HG03342 (cell line): ENCODE measurements at regions not wholly inside any gene's neighbourhood (a gene's known extent, or its start where the extent isn't known, plus 50 kb on each side); places are given as distances from the start of the nearest gene placed in this dataset.
"Not testable (repeated sequence)": the region's sequence is repeated elsewhere in the genome, so short reads cannot be mapped to it uniquely, and the experiment has no call there.

Experiments used
- ATAC-seq: cut with Tn5 transposase; IDR thresholded peaks from one replicate; pipeline ENCODE4 v1.9.1; 2021; ENCODE audit warnings: mild to moderate bottlenecking, moderate library complexity; ENCODE audit not compliant: unreplicated experiment

- ATAC-seq = no peak
Measured at GRCh38 chr2:150371044-150371818, 116.2 kb downstream of the RND3 start.

DNA sequence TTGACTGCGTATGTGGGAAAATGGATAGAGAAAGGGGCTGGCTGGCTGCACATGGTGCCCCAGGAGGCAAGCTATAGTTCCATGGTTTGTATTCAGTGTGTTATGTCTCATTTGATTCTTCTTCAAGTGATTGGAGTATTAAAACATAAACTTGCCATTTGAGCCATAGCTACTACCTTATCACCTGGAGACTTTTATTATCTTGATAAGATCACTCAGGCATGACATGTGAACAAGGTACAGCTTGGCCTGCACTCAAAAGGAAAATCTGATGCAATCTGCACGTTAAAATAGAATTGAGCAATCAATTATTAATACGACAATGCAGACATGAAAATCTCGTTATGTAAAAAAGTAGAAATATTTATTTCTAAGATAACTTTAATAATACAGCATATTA, 116.9 kb downstream of the RND3 start:
- ATAC-seq = no peak

GRCh38 chr2:150369862-150370261, 117.6 kb downstream of the RND3 start:
- ATAC-seq = no peak

DNA sequence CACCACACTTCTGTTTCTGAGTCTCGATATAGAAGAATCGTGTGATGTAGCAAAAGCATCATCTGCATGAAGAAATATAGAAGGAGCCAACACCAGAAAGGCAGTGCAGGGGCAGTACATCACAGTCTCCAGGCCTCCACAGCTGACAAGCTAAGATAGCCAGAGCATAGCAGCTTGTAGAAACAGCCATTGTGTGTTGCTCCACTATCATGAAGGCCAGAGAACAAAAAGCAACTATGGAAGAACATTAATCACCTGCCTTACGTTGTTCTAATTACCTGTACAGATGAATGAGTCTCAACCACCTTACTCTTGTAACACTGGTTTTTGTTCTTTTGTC, 129.0 kb downstream of the RND3 start:
- ATAC-seq = no peak

- ATAC-seq = peak; percentile 94
Measured at GRCh38 chr2:150357770-150358467, 129.5 kb downstream of the RND3 start.

DNA sequence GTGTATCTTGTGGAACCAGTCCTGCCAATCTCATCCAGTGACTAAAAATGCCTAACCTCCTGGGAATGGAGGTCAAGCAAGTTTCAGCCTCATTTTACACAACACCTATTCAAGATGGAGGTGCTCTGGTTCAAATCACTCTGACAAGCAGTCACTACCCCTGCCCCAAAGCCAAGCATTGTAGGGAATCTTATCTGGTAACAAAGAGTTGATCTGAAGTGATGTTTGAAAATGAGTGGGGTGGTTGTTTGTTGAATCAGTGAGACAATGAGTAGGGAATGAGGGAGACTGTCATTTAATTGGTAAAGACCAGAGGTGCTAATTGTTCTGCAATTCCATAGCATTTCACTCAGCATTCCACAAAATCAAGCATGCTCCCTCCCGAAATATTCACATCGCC, 132.0 kb downstream of the RND3 start:
- ATAC-seq = no peak

DNA sequence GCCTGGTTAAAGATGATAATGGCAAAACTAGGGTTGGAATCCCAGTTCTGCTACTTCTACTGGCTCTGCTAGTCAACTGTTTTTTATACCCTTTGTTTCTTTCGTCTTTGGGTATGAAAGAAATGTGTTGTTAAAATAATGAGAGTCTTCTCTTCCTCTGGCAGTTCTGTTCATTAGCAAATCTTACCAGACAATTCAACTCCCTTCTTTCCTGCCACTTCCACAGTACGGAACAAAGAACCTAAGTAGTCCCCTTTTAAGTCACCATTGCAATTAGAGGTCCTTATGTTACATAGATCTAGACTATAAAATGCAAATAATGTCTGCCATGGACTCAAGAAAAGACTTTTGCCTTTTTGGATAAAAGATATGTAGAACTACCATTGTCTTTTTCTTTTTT, 134.1 kb downstream of the RND3 start:
- ATAC-seq = no peak

DNA sequence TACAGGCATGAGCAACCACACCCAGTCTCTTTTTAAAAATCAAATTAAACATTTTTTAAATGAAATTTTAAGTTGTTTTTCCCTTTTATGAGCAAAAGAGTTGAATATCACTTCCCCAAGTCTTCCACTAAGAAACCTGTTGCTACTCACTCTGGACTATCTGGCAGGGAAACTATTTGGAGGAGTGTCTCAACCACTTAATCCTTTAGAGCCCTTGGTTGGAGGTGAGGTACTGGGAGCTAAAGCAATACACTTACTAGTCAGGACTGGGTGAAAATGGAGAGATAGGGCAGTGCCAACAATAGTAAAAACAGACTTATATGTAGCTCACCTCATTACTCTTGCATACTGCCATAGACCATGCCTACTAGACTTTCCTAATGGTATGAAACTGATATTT, 135.5 kb downstream of the RND3 start:
- ATAC-seq = no peak

- ATAC-seq = no peak
Measured at GRCh38 chr2:150350500-150350899, 137.0 kb downstream of the RND3 start.

GRCh38 chr2:150346806-150347205, 140.7 kb downstream of the RND3 start:
- no peak for ATAC-seq

- ATAC-seq = no peak
Measured at GRCh38 chr2:150341982-150342680, 145.3 kb downstream of the RND3 start.

- ATAC-seq = no peak
Measured at GRCh38 chr2:150339951-150340350, 147.5 kb downstream of the RND3 start.

- no peak for ATAC-seq
Measured at GRCh38 chr2:150339282-150339681, 148.2 kb downstream of the RND3 start.

DNA sequence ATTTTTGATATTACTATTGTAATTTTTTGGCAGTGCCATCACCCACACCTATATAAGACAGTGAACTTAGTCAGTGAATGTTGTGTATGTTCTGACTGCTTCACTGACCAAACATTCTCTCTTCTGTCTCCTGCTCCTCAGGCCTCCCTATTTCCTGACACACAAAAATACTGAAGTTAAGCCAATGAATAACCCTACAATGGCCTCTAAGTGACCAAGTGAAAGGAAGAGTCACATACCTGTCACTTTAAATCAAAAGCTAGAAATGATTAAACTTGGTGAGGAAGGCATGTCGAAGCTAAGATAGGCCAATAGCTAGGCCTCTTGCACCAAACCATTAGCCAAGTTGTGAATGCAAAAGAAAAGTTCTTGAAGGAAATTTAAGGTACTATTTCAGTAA, 151.9 kb downstream of the RND3 start:
- no peak for ATAC-seq

- ATAC-seq = no peak
Measured at GRCh38 chr2:150332383-150332782, 155.1 kb downstream of the RND3 start.

DNA sequence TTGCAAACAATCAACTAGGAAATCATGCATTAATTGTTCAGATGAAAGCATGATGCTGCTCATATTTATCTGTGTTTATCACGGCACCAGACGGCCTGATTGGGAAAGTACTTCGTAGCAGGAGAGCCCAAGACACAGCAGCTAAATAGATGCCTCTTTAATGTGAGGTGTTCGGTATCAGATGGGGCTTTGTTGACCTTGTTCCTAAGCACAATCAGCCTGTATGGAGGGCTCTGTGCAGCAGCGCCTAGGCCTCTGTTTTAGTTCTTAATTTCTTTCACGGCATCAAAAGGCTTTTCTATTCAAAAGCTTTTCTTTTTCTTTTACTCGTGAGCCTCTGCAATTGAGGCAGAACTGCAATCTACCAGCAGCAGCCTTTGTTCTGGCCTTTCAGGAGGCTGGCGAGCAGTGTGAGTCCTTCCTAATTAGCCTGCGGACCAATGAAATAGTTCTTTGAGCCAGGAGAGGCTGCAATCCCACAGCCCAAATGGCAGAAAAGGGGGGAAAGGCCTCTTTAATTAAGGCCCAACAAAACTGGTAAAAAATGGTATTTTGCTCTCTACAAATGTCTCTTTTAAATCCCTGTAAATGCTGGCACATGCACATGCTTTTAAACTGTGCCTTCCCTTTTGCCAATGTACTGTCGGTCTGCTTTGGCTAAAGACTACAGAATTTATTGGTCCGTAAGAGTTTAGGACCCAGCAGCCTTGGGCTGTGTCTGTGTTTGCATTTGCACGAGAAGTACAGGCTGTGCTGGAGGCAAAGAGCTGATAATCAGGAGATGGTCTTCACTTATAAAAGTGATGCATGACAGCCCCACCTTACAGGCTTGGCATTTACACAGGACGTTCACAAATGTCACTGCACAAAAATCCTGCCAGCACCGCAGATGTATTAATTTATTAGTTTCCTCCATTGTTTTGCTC, 159.6 kb downstream of the RND3 start:
- no peak for ATAC-seq

DNA sequence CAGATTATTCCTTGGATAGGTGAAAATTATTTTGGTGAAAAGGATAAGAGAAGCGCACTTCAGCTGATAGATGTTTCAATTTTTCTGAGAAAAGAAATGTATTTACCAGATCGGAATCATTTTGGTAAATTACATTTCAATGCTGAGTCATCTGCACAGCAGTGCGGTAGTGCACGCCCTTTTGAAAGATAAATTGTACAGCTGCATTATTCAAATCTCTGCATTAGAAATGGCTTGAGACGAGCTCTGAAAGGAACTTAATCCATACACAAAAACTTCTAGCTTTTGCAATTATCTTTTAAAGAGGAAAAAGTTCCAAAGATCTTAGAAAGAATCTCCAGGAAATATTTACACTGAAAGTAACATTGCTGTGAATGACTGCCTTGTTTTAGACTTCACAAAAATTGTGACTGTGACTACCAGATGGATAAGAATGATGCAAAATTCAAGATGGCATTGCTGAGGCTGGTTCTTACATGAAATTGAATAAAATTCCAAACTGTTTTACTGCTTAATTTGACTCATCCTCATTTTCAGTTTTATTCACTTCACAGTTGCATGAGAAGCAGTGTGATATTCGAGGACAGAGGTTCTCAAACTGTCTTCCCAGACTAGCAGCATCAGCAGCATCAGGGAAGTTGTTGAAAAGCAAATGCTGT, 161.7 kb downstream of the RND3 start:
- ATAC-seq = no peak

DNA sequence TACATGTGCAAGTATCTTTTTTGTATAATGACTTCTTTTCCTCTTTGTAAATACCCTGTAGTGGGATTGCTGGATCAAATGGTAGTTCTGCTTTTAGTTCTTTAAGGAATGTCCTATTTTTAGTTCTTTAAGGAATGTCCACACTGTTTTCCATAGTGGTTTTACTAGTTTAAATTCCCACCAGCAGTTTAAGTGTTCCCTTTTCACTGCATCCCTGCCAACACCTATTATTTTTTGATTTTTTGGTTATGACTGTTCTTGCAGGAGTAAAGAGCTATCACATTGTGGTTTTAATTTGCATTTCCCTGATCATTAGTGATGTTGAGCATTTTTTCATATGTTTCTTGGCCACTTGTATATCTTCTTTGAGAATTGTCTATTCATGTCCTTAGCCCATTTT, 164.4 kb downstream of the RND3 start:
- ATAC-seq = not testable (repeated sequence)

GRCh38 chr2:150320608-150321007, 166.9 kb downstream of the RND3 start:
- no peak for ATAC-seq
